K562 (cell line): ENCODE measurements at regions not wholly inside any gene's neighbourhood (a gene's known extent, or its start where the extent isn't known, plus 50 kb on each side); places are given as distances from the start of the nearest gene placed in this dataset.

Experiments
- ATAC-seq: fragments of 200-7000 bp; cut with Tn5 transposase; 3 replicates; pipeline ENCODE4 v1.9.1; 2020; ENCODE audit warnings: moderate library complexity
- BruUV-seq: library from RNA; stranded (reverse); fragments of 400-500 nt; replicated peaks from 2 replicates; lab custom pipeline; 2021; lab: Mats Ljungman, UMichigan
- CTCF ChIA-PET: fragments of 300-600 bp; formaldehyde crosslinking; extraction: SDS; loops from one replicate; lab custom pipeline; 2021; ENCODE audit warnings: low intra/inter-chr PET ratio; lab: Yijun Ruan, JAX
- POLR2A ChIA-PET: fragments of 300-600, 350-650 bp; sonication (Branson Sonifier 250); formaldehyde crosslinking; extraction: SDS; loops from one replicate; lab custom pipeline; 2021; ENCODE audit warnings: antibody characterized with exemption, inconsistent platforms; lab: Yijun Ruan, JAX
- DNase-seq, 4 experiments: peaks; one replicate each; pipeline versions ENCODE4 v3.0.0 to v3.0.0-alpha.2; 2011 to 2018; ENCODE audit warnings: low spot score in 3 of 4, mixed read lengths in 3 of 4; ENCODE audit errors: extremely low read depth in 1 of 4
- FAIRE-seq: peaks from 2 replicates; lab custom pipeline; 2011; peaks lifted over from hg19 to GRCh38; lab: Jason Lieb, UNC
- H2AFZ ChIP-seq: 2 replicates; pipeline ENCODE4 v1.6.0; 2011; ENCODE audit warnings: low read depth, low read length, control low read depth, inconsistent platforms
- H3K27ac ChIP-seq: fragments of 200-600 bp; 3 replicates; pipeline ENCODE4 v1.8.0; 2011; ENCODE audit warnings: low read depth, mild to moderate bottlenecking, control low read depth, inconsistent platforms, low read length, moderate library complexity, mixed read lengths; ENCODE audit errors: extremely low read depth
- H3K27me3 ChIP-seq, 2 experiments: fragments of 300-600 bp in 1 of 2; 2 replicates in 1 of 2; 3 replicates in 1 of 2; pipeline versions ENCODE4 v1.6.0 to v1.8.0; 2011; ENCODE audit warnings: inconsistent platforms in 2 of 2, low read length in 2 of 2, mild to moderate bottlenecking in 1 of 2, mixed read lengths in 1 of 2, moderate library complexity in 1 of 2; ENCODE audit not compliant: control insufficient read depth in 2 of 2, insufficient read depth in 2 of 2
- H3K36me3 ChIP-seq: fragments of 300-600 bp; 3 replicates; pipeline ENCODE4 v1.8.0; 2011; ENCODE audit warnings: mild to moderate bottlenecking, low read length, inconsistent platforms; ENCODE audit not compliant: control insufficient read depth, insufficient read depth
- H3K4me1 ChIP-seq, 2 experiments: fragments of 200-600 bp in 1 of 2; replicated peaks in 1 of 2; 2 replicates in 1 of 2; 3 replicates in 1 of 2; pipeline versions ENCODE4 v1.5.1 to v1.8.0; 2011; ENCODE audit warnings: inconsistent platforms in 2 of 2, low read length in 2 of 2, mild to moderate bottlenecking in 1 of 2, mixed read lengths in 1 of 2, moderate library complexity in 1 of 2; ENCODE audit not compliant: control insufficient read depth in 2 of 2, insufficient read depth in 2 of 2
- H3K4me2 ChIP-seq: 2 replicates; pipeline ENCODE4 v1.6.1; 2011; ENCODE audit warnings: low read length, control low read depth, inconsistent platforms, mixed read lengths; ENCODE audit not compliant: insufficient read depth
- H3K4me3 ChIP-seq: fragments of 200-600 bp; sonication (generic), shearing (Covaris generic); 2 replicates; pipeline ENCODE4 v1.5.1; 2016; ENCODE audit warnings: control low read depth, inconsistent platforms
- H3K79me2 ChIP-seq: fragments of 200-600 bp; 3 replicates; pipeline ENCODE4 v1.8.0; 2011; ENCODE audit warnings: low read length, inconsistent platforms; ENCODE audit not compliant: control insufficient read depth, insufficient read depth
- H3K9ac ChIP-seq, 2 experiments: 2 replicates each; pipeline versions ENCODE4 v1.6.0 to v1.6.1; 2011; ENCODE audit warnings: low read depth in 2 of 2, low read length in 2 of 2, control low read depth in 1 of 2, inconsistent platforms in 1 of 2, mild to moderate bottlenecking in 1 of 2, mixed read lengths in 1 of 2; ENCODE audit not compliant: insufficient read depth in 1 of 2
- H3K9me1 ChIP-seq: one replicate; pipeline ENCODE4 v1.6.0; 2011; ENCODE audit warnings: inconsistent platforms, mild to moderate bottlenecking, low read length, moderate library complexity; ENCODE audit not compliant: control insufficient read depth, insufficient read depth
- H3K9me3 ChIP-seq: replicated peaks from 2 replicates; pipeline ENCODE4 v1.5.1; 2011; ENCODE audit warnings: low read depth, low read length, inconsistent platforms; ENCODE audit not compliant: control insufficient read depth, insufficient read depth
- H4K20me1 ChIP-seq: replicated peaks from 2 replicates; pipeline ENCODE4 v1.6.1; 2011; ENCODE audit warnings: low read length, inconsistent platforms, mixed read lengths; ENCODE audit not compliant: control insufficient read depth, insufficient read depth
- ATF1 ChIP-seq, 2 experiments: fragments of 450-650 bp in 1 of 2; IDR thresholded peaks; 2 replicates each; pipeline ENCODE4 v1.6.1; 2016; ENCODE audit warnings: missing compliant biosample characterization in 1 of 2, missing genetic modification characterization in 1 of 2
- CBX3 ChIP-seq, 2 experiments: IDR thresholded peaks; 1 replicate in 1 of 2; 2 replicates in 1 of 2; pipeline ENCODE4 v1.6.1; 2012; ENCODE audit warnings: inconsistent platforms in 2 of 2, low read length in 2 of 2, borderline replicate concordance in 1 of 2, control low read depth in 1 of 2
- ETV1 ChIP-seq: fragments of 450-650 bp; conservative IDR thresholded peaks from 2 replicates; pipeline ENCODE4 v1.6.1; 2016; ENCODE audit warnings: missing genetic modification characterization, control low read depth, low read depth, missing compliant biosample characterization
- FOXA3 ChIP-seq, 2 experiments: fragments of 450-650 bp in 1 of 2; sonication (generic) in 1 of 2; formaldehyde crosslinking; IDR thresholded peaks in 1 of 2; conservative IDR thresholded peaks in 1 of 2; 2 replicates each; pipeline versions ENCODE4 v1.4.0 to v1.8.0; 2020 to 2022; ENCODE audit warnings: mild to moderate bottlenecking in 2 of 2, missing genetic modification reagents in 1 of 2
- POU5F1 ChIP-seq: fragments of 150-350 bp; IDR thresholded peaks from 2 replicates; pipeline ENCODE4 v1.6.1; 2014; ENCODE audit warnings: borderline replicate concordance, low read length, low read depth, mild to moderate bottlenecking; ENCODE audit not compliant: partially characterized antibody
- PTBP1 ChIP-seq: fragments of 200-400 bp; formaldehyde crosslinking; IDR thresholded peaks from 2 replicates; pipeline ENCODE4 v1.6.1; 2017; ENCODE audit warnings: low read depth, low read length
- ZNF224 ChIP-seq: sonication (generic); formaldehyde crosslinking; IDR thresholded peaks from 2 replicates; pipeline ENCODE4 v1.8.0; 2022; ENCODE audit warnings: mild to moderate bottlenecking, missing genetic modification reagents
- WGBS: fragments of 100-300 bp; shearing (Covaris generic); methylation state at CpG from one replicate; pipeline ENCODE4 v1.1.6; 2016; ENCODE audit warnings: low coverage, mixed read lengths; ENCODE audit not compliant: insufficient coverage; ENCODE audit errors: missing lambda C conversion rate; 5-methylcytosine and 5-hydroxymethylcytosine counted together
- in situ Hi-C: fragments of 300-500 bp; cut with MboI; formaldehyde crosslinking; loops from 4 replicates; pipeline ENCODE4 v1.15.0; 2018; ENCODE audit warnings: inconsistent platforms, mixed read lengths
- intact Hi-C: fragments of 100-400 bp; cut with micrococcal nuclease; formaldehyde crosslinking; loops from 2 replicates; pipeline ENCODE4 v1.14.2; 2022
- TF ChIP-seq, protein P1 (sequence below): sonication (generic); formaldehyde crosslinking; IDR thresholded peaks from 2 replicates; pipeline ENCODE4 v1.8.1; 2022; ENCODE audit warnings: missing genetic modification reagents
- TF ChIP-seq, protein P2 (sequence below): IDR thresholded peaks from 2 replicates; pipeline ENCODE4 v1.6.1; 2016; ENCODE audit warnings: missing genetic modification characterization, missing compliant biosample characterization
- TF ChIP-seq, protein P3 (sequence below): fragments of 250-450 bp; sonication (Bioruptor Pico); IDR thresholded peaks from 2 replicates; pipeline ENCODE4 v1.8.0; 2022; ENCODE audit warnings: moderate library complexity, mild to moderate bottlenecking, inconsistent platforms

DNA sequence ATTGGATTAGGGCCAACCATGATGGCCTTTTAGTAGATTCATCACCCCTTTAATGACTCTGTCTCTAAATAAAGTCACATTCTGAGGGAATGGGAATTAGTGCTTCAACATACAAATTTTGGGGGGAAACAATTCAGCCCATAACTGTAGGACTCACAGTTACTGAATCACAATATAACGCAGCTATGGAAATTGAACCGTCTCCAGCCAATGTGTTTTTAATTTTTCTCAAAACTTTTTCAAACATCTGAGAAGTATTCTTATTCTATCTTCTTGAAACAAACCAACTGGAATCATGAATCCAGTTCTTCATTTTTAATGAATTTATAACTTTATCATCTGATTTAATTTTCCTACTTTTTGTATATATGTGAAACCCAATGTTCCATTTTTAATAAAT, 373.1 kb upstream of the SYT4 start:
- intact Hi-C loops: no loop called here
- ATAC-seq: no peak
- H3K4me1 ChIP-seq: no peaks in the 10 kb centered on the region
- H2AFZ ChIP-seq: no peak overlapping the region
- no peaks in the 10 kb centered on the region for H3K27me3 ChIP-seq
- no peaks in the 10 kb centered on the region for H4K20me1 ChIP-seq
- ChIA-PET POLR2A (no interaction called here), CTCF (no interaction called here)
- H3K79me2 ChIP-seq: no peaks in the 10 kb centered on the region
- in situ Hi-C loops: no loop called here
- H3K4me3 ChIP-seq: no peak overlapping the region
- no peak overlapping the region for H3K4me2 ChIP-seq
- 4% methylated on average over 2 of the region's 2 CpGs for WGBS
- no TSS peak for BruUV-seq
- no peak overlapping the region for H3K27ac ChIP-seq
- no peak overlapping the region for H3K9ac ChIP-seq
- H3K9me1 ChIP-seq: no peaks in the 10 kb centered on the region
- no peak for DNase-seq
- no peaks in the 10 kb centered on the region for H3K36me3 ChIP-seq
- FAIRE-seq: no peak
- TF ChIP-seq FOXA3 (CRISPR knock-in tag; conservative IDR thresholded peaks at IDR 0.05 in 1 of 2, IDR thresholded peaks at IDR 0.05 in 1 of 2): no peak
- no peak for TF ChIP-seq ATF1 (CRISPR knock-in tag; IDR thresholded peaks at IDR 0.05)
- no peak for TF ChIP-seq ATF1 (tag; IDR thresholded peaks at IDR 0.05)
- no peaks in the 10 kb centered on the region for H3K9me3 ChIP-seq

DNA sequence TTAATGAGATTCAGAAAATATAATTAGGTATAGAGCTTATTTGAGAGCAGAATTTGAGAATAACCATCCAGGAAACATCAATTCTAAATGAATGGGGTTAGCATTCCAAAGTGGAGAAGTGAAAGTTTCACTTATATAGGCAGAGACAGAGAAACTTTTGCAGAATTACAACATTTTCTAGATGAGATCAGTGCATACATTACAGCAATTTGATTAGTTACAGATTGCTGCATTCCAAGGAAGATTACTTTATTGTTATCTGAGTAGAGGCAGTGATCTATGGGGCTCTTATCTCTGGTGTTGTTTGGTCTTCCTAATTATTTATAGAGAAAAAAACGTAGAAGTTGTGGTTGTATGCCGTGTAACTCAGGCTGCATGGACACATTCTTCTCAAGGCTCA, 373.8 kb upstream of the SYT4 start:
- no peak for ATAC-seq
- TF ChIP-seq, protein P1, sequence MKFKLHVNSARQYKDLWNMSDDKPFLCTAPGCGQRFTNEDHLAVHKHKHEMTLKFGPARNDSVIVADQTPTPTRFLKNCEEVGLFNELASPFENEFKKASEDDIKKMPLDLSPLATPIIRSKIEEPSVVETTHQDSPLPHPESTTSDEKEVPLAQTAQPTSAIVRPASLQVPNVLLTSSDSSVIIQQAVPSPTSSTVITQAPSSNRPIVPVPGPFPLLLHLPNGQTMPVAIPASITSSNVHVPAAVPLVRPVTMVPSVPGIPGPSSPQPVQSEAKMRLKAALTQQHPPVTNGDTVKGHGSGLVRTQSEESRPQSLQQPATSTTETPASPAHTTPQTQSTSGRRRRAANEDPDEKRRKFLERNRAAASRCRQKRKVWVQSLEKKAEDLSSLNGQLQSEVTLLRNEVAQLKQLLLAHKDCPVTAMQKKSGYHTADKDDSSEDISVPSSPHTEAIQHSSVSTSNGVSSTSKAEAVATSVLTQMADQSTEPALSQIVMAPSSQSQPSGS: no peak
- no peak for TF ChIP-seq CBX3 (IDR thresholded peaks at IDR 0.05; ENCODE audit: borderline replicate concordance in 1 of 2, low read length in 2 of 2)
- TF ChIP-seq ETV1: no peak
- TF ChIP-seq, protein P2, sequence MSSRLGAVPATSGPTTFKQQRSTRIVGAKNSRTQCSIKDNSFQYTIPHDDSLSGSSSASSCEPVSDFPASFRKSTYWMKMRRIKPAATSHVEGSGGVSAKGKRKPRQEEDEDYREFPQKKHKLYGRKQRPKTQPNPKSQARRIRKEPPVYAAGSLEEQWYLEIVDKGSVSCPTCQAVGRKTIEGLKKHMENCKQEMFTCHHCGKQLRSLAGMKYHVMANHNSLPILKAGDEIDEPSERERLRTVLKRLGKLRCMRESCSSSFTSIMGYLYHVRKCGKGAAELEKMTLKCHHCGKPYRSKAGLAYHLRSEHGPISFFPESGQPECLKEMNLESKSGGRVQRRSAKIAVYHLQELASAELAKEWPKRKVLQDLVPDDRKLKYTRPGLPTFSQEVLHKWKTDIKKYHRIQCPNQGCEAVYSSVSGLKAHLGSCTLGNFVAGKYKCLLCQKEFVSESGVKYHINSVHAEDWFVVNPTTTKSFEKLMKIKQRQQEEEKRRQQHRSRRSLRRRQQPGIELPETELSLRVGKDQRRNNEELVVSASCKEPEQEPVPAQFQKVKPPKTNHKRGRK (tag): no peak
- no peak for TF ChIP-seq PTBP1
- TF ChIP-seq, protein P3, sequence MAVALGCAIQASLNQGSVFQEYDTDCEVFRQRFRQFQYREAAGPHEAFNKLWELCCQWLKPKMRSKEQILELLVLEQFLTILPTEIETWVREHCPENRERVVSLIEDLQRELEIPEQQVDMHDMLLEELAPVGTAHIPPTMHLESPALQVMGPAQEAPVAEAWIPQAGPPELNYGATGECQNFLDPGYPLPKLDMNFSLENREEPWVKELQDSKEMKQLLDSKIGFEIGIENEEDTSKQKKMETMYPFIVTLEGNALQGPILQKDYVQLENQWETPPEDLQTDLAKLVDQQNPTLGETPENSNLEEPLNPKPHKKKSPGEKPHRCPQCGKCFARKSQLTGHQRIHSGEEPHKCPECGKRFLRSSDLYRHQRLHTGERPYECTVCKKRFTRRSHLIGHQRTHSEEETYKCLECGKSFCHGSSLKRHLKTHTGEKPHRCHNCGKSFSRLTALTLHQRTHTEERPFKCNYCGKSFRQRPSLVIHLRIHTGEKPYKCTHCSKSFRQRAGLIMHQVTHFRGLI (CRISPR knock-in tag): no peak
- no peak for TF ChIP-seq POU5F1
- no peak for TF ChIP-seq ZNF224 (CRISPR knock-in tag)

More for the DNA sequence above, 373.8 kb upstream of the SYT4 start:
- Histone ChIP-seq H3K9me1 (no peaks in the 10 kb centered on the region), H2AFZ (no peak overlapping the region), H3K4me3 (no peak overlapping the region), H3K9me3 (no peaks in the 10 kb centered on the region), H3K4me2 (no peak overlapping the region), H3K27me3 (no peaks in the 10 kb centered on the region), H3K27ac (no peak overlapping the region), H3K4me1 (no peaks in the 10 kb centered on the region), H4K20me1 (no peaks in the 10 kb centered on the region), H3K36me3 (no peaks in the 10 kb centered on the region), H3K79me2 (no peaks in the 10 kb centered on the region), H3K9ac (no peak overlapping the region)
- in situ Hi-C loops (no loop called here), intact Hi-C loops (no loop called here)
- FAIRE-seq (no peak), DNase-seq (no peak)
- no TSS peak for BruUV-seq
- POLR2A ChIA-PET: no interaction called here
- 0% methylated on average over 2 of the region's 2 CpGs for WGBS
- CTCF ChIA-PET: no interaction called here
